GM18519 (cell line): ENCODE measurements at regions not wholly inside any gene's neighbourhood (a gene's known extent, or its start where the extent isn't known, plus 50 kb on each side); places are given as distances from the start of the nearest gene placed in this dataset.

ENCODE experiments used
- ATAC-seq: cut with Tn5 transposase; IDR thresholded peaks from one replicate; pipeline ENCODE4 v1.9.1; 2021; ENCODE audit warnings: mild to moderate bottlenecking, moderate library complexity; ENCODE audit not compliant: unreplicated experiment, low FRiP score

GRCh38 chr19:28948026-28948425 lies 264.9 kb downstream of the UQCRFS1 start:
- no peak for ATAC-seq

GRCh38 chr19:28943651-28944050 lies 269.3 kb downstream of the UQCRFS1 start:
- ATAC-seq = no peak

GRCh38 chr19:28941833-28942232 lies 271.1 kb downstream of the UQCRFS1 start:
- ATAC-seq = no peak

- ATAC-seq = no peak
These were observed 272.0 kb downstream of the UQCRFS1 start for GRCh38 chr19:28940751-28941500.

- no peak for ATAC-seq
These were observed 273.7 kb downstream of the UQCRFS1 start for GRCh38 chr19:28939236-28939635.

GRCh38 chr19:28936001-28936400 lies 276.9 kb downstream of the UQCRFS1 start:
- ATAC-seq = no peak

GRCh38 chr19:28934631-28935030 lies 278.3 kb downstream of the UQCRFS1 start:
- no peak for ATAC-seq

- no peak for ATAC-seq
These were observed 279.9 kb downstream of the UQCRFS1 start for GRCh38 chr19:28933039-28933438.

GRCh38 chr19:28932446-28932845 lies 280.5 kb downstream of the UQCRFS1 start:
- ATAC-seq = no peak

- no peak for ATAC-seq
These were observed 283.9 kb downstream of the UQCRFS1 start for GRCh38 chr19:28929006-28929405.

- no peak for ATAC-seq
These were observed 285.5 kb downstream of the UQCRFS1 start for GRCh38 chr19:28927456-28927855.

- ATAC-seq = no peak
These were observed 292.5 kb downstream of the UQCRFS1 start for GRCh38 chr19:28920269-28921066.

GRCh38 chr19:28917621-28918020 lies 295.3 kb downstream of the UQCRFS1 start:
- no peak for ATAC-seq

GRCh38 chr19:28915737-28916460 lies 297.1 kb downstream of the UQCRFS1 start:
- no peak for ATAC-seq

- ATAC-seq = no peak
These were observed 297.7 kb downstream of the UQCRFS1 start for GRCh38 chr19:28915202-28915601.

- no peak for ATAC-seq
These were observed 298.8 kb downstream of the UQCRFS1 start for GRCh38 chr19:28914173-28914572.

GRCh38 chr19:28913626-28914025 lies 299.3 kb downstream of the UQCRFS1 start:
- no peak for ATAC-seq

- no peak for ATAC-seq
These were observed 304.0 kb downstream of the UQCRFS1 start for GRCh38 chr19:28908941-28909340.

- no peak for ATAC-seq
These were observed 305.4 kb downstream of the UQCRFS1 start for GRCh38 chr19:28907534-28907933.

- ATAC-seq = no peak
These were observed 307.0 kb downstream of the UQCRFS1 start for GRCh38 chr19:28905996-28906395.

- no peak for ATAC-seq
These were observed 313.2 kb downstream of the UQCRFS1 start for GRCh38 chr19:28899703-28900102.
